Mammary epithelial cell (primary cell): ENCODE measurements at regions not wholly inside any gene's neighbourhood (a gene's known extent, or its start where the extent isn't known, plus 50 kb on each side); places are given as distances from the start of the nearest gene placed in this dataset.

ENCODE experiments used
- EZH2 ChIP-seq: IDR thresholded peaks from 2 replicates; pipeline ENCODE4 v1.6.1; 2012; ENCODE audit warnings: low read length, inconsistent platforms, borderline replicate concordance
- TF ChIP-seq, protein P1 (sequence below), 2 donors: IDR thresholded peaks in 1 of 2; conservative IDR thresholded peaks in 1 of 2; 2 replicates each; pipeline ENCODE4 v1.5.1; 2011 to 2012; ENCODE audit warnings: inconsistent platforms in 2 of 2, low read length in 2 of 2, mild to moderate bottlenecking in 2 of 2, control low read depth in 1 of 2, low read depth in 1 of 2; ENCODE audit not compliant: insufficient read depth in 1 of 2; ENCODE audit errors: extremely low read depth in 1 of 2

DNA sequence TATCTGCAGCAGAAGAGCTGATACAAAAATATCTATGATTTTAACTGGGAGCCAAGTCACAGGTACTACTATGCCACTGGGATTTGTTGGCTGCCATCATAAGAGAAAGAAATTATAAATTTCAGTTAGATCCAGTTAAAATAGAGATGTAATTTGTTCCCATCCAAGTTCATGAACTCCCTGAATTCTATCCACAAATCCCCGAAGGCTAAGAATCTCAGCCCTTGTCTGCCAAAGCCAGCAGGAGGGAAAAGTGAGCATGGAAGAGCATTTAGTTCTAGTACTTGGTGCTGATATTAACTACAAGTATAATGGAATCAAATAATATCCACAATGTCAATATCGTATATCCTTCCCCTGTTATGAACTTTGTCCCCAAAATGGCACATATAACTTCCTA lies 801.1 kb upstream of the CXADR start:
- TF ChIP-seq, protein P1, sequence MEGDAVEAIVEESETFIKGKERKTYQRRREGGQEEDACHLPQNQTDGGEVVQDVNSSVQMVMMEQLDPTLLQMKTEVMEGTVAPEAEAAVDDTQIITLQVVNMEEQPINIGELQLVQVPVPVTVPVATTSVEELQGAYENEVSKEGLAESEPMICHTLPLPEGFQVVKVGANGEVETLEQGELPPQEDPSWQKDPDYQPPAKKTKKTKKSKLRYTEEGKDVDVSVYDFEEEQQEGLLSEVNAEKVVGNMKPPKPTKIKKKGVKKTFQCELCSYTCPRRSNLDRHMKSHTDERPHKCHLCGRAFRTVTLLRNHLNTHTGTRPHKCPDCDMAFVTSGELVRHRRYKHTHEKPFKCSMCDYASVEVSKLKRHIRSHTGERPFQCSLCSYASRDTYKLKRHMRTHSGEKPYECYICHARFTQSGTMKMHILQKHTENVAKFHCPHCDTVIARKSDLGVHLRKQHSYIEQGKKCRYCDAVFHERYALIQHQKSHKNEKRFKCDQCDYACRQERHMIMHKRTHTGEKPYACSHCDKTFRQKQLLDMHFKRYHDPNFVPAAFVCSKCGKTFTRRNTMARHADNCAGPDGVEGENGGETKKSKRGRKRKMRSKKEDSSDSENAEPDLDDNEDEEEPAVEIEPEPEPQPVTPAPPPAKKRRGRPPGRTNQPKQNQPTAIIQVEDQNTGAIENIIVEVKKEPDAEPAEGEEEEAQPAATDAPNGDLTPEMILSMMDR (conservative IDR thresholded peaks at IDR 0.05 in 1 of 2, IDR thresholded peaks at IDR 0.05 in 1 of 2; ENCODE audit: extremely low read depth in 1 of 2, insufficient read depth in 1 of 2, low read depth in 1 of 2, low read length in 2 of 2) = no peak
- no peak for TF ChIP-seq EZH2
